ENCODE measurements at regions not wholly inside any gene's neighbourhood (a gene's known extent, or its start where the extent isn't known, plus 50 kb on each side); places are given as distances from the start of the nearest gene placed in this dataset.
A peak's percentile ranks its signal among the peaks of the same experiment; 100 is the strongest.

DNA sequence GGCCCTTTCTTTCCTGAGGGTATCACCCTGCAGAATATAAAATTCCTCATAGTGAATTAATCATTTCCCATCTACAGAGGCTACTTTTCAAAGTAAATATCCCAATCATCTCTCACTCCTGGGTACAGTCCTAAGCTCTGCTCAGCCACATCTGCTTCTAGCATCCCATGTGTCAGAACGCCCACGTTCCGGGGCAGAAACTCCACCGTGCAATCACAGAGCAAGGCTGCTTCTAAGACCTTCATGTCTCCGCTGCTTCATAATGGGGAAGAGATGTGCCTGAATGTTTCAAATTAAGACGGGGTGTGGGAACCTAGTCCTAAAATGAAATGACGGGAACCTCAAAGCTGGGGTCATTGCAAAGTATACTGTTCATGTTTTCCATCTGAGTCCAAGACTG is 208.8 kb upstream of the GMDS start:
- H3K4me3 Mint-ChIP-seq, result no peak overlapping the region
- no peaks in the 10 kb centered on the region for H3K4me1 Mint-ChIP-seq (ENCODE audit: low read depth)
- peaks cover 7% of the 10 kb centered on the region for H3K27me3 Mint-ChIP-seq
- H3K36me3 Mint-ChIP-seq (ENCODE audit: low read depth), result no peaks in the 10 kb centered on the region
- H3K9me3 Mint-ChIP-seq, result no peaks in the 10 kb centered on the region
- no peak overlapping the region for H3K27ac Mint-ChIP-seq

DNA sequence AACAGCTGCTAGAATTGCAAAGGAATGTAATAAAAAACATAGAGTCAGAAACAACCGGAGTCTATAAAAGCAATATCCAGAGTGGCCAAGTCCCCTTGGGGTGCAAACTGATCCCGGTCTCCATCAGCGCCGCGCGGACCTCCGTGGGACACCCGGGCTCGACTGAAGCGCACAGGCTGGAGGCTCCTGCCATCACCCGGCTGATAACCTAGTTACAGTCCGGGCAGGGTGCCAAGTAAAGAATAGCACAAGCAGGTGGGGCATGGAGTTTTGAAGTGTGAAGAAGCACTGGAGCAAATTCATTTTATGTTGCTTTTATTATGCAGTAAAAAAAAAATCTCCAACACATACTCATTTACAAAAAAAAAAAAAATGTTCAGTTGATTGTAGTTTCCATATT is 205.1 kb upstream of the GMDS start:
- Mint-ChIP-seq H3K27me3 (peaks cover 14% of the 10 kb centered on the region), H3K36me3 (ENCODE audit: low read depth) (no peaks in the 10 kb centered on the region), H3K27ac (no peak overlapping the region), H3K4me1 (ENCODE audit: low read depth) (peaks cover 4% of the 10 kb centered on the region), H3K9me3 (no peaks in the 10 kb centered on the region), H3K4me3 (no peak overlapping the region)

DNA sequence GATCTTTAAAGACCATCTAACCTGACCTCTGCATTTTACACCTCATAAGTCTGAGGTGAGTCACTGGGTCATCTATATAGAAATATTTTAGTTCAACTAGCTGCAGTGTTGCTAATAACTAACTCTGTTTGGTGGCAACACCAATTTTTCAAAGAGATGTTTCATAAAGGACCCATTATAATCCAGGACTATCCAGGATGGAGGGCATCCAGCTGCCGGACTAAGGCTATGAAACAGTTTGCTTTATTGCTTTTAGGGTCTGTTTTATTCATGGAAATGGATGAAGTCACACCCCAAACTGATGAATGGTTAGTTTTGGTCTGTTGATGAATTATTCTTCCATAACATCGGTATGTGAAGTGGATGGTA is 204.2 kb upstream of the GMDS start:
- Mint-ChIP-seq H3K27me3 (peaks cover 10% of the 10 kb centered on the region), H3K4me1 (ENCODE audit: low read depth) (peaks cover 4% of the 10 kb centered on the region), H3K4me3 (no peak overlapping the region), H3K27ac (no peak overlapping the region), H3K9me3 (no peaks in the 10 kb centered on the region), H3K36me3 (ENCODE audit: low read depth) (no peaks in the 10 kb centered on the region)

DNA sequence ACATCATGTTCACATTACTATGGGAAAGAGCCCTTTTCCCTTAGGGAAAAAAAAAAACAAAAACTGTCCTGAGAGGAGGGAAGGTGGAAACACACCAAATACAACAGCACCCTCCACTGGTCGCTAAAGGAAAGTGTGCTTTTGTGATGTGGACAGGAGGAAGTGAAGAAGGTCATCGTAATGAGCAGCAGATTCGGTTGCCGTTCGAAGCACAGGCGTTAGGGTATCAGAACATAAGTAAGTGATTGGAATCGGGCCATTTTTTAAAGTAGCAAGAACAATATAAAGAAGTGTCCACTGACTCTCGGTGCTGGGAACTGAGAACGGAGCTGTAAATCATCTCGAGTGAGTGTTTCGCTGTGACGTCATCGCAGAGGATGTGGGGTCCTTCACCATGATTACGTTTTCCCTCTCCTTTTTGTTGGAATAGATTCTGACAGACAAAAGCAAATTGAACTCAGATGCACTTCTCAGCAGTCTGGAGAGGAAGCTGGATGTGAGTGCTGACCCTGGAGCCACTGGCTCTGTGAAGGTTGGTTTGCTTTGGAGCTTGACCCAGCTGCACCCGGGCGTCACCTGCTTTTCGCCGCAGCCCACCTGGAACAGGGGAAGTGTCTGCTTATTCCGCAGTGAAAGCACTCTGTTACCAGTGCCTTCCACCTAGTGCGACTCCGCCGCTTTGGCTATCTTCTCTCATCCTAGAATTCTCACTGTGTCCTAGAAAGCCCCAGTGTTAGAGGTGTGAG is 203.6 kb upstream of the GMDS start:
- Mint-ChIP-seq H3K4me3 (peak overlapping the region; percentile 56), H3K36me3 (ENCODE audit: low read depth) (no peaks in the 10 kb centered on the region), H3K27ac (no peak overlapping the region), H3K9me3 (no peaks in the 10 kb centered on the region), H3K27me3 (peaks cover 10% of the 10 kb centered on the region), H3K4me1 (ENCODE audit: low read depth) (peaks cover 4% of the 10 kb centered on the region)

DNA sequence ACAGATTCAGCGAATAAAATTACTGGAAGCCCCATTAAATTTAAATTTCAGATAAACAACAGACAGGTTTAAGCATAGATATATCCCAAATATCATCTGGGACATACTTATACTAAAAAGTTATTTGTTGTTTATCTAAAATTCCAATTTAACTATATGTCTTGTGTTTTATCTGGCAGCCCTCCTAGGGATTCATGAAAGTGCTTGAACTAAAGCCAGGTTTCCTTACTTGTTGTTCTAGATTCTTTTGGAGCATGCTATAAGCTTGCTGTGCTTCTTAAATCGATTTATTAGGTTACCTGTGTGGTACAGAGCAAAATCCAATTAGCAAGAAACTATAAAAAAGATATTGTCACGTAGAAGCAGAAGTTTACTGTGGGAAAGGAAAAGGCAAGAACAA is 202.5 kb upstream of the GMDS start:
- H3K4me1 Mint-ChIP-seq (ENCODE audit: low read depth), result peaks cover 4% of the 10 kb centered on the region
- no peak overlapping the region for H3K4me3 Mint-ChIP-seq
- no peaks in the 10 kb centered on the region for H3K9me3 Mint-ChIP-seq
- H3K36me3 Mint-ChIP-seq (ENCODE audit: low read depth), result no peaks in the 10 kb centered on the region
- no peak overlapping the region for H3K27ac Mint-ChIP-seq
- peaks cover 10% of the 10 kb centered on the region for H3K27me3 Mint-ChIP-seq

DNA sequence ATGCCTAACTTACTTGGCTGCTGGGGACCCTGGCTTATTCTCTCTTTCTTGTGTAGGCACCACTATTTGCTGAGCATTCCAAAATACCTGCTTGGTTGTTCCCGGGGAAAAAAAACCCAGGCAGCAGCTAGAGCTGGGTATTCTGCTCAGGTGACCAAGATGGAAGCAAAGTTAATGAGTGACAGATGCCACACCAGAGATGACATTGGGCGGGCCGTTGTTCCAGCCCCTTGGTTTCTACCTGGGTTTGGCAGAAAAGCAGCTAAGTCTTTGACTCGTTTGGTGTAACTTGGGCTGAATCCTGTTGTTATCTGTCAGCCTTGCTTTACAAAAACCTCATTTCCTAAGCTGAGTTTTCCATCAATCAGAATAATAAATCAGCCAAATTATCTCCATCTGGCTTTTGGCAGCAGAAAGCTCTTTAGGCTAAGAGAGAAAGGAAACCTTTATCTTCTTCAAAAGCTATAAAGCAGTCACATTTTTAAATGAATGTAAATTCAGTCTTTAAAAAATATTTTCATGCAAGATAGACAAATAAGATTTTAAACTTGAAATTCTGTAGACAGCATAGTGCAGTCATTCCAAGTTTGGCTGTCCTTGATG is 202.0 kb upstream of the GMDS start:
- Mint-ChIP-seq H3K36me3 (ENCODE audit: low read depth) (no peaks in the 10 kb centered on the region), H3K9me3 (no peaks in the 10 kb centered on the region), H3K4me1 (ENCODE audit: low read depth) (peaks cover 4% of the 10 kb centered on the region), H3K27ac (no peak overlapping the region), H3K27me3 (peaks cover 10% of the 10 kb centered on the region), H3K4me3 (no peak overlapping the region)

DNA sequence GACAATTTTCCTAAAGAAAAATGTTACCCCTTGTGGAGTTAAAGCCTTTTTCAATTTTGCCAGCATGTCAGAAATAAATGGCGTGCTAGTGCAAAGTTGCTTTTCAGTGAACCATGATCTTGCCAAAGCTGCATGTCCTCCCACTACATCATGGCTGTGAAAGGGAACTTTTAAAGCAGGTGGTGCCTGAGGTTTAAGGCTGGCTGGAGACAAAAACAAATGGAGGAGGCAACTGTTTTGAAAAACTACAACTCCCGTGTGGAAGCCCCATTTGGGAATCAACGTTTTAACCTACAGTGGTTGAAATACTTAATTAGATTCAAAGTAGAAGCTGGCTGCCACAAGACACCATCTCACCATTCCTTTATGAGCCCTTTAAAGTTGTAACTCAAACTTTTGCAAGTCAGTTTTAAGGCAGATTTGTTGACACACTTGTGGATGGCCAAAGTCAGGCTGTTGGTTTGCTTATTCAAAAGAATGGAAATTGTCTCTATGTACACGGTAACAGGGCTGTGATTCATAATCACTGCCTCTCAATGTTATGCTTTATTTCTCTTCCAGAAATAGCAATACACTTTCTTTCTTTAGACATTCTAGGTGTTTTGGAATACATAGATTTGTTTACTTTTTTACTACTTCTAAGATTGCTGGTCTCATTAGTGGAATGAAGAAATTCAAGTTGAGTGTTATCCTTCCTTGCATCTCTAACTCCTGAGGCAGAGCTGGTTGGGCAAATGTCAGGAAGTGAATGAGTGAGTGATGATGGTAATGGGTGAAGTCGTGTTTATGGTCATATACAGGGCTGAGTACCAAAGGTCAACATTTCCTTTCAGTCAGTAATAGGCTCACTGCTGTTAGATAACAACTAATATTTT is 196.4 kb upstream of the GMDS start:
- Mint-ChIP-seq H3K27ac (no peak overlapping the region), H3K27me3 (no peaks in the 10 kb centered on the region), H3K4me1 (ENCODE audit: low read depth) (no peaks in the 10 kb centered on the region), H3K9me3 (no peaks in the 10 kb centered on the region), H3K4me3 (no peak overlapping the region), H3K36me3 (ENCODE audit: low read depth) (no peaks in the 10 kb centered on the region)

DNA sequence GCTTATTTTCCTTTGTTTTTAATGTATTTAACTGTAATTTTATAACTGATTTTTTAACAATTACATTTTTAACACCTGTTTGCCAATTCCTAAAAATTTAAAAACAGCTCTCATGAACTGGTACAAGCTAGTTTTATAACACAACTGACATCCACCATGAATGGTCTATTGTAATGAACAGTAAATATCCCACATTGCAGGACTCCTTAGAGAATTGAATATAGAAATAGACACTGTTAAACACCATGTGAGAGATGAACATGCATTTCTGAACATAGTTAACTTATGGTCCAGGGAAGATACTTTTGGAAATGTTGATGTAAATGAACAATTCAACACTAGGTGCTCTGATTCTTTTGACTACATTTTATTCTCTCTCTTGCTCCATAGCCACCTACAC is 195.1 kb upstream of the GMDS start:
- Mint-ChIP-seq H3K27ac (no peak overlapping the region), H3K36me3 (ENCODE audit: low read depth) (no peaks in the 10 kb centered on the region), H3K9me3 (no peaks in the 10 kb centered on the region), H3K27me3 (no peaks in the 10 kb centered on the region), H3K4me3 (no peak overlapping the region), H3K4me1 (ENCODE audit: low read depth) (no peaks in the 10 kb centered on the region)

DNA sequence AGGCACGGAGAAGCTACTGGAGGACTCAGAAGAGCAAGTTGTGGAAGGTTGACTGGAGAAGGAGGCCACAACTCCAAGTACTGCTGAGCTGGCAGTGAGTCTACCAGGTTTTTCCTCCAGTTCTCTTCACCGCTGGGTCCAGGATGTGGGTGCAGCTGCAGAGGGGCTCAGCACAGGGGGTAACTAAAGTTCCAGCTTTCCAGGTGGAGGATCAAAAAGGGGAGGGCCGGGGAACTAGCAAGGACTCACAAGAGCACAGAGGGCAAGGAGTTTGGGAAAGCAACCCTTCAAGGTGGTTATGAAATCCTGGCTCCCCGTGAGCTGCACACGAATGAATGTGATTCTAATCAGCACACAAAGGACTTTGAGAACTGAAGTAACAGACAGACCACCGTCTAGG is 194.2 kb upstream of the GMDS start:
- no peaks in the 10 kb centered on the region for H3K27me3 Mint-ChIP-seq
- H3K4me1 Mint-ChIP-seq (ENCODE audit: low read depth), result no peaks in the 10 kb centered on the region
- H3K9me3 Mint-ChIP-seq, result no peaks in the 10 kb centered on the region

DNA sequence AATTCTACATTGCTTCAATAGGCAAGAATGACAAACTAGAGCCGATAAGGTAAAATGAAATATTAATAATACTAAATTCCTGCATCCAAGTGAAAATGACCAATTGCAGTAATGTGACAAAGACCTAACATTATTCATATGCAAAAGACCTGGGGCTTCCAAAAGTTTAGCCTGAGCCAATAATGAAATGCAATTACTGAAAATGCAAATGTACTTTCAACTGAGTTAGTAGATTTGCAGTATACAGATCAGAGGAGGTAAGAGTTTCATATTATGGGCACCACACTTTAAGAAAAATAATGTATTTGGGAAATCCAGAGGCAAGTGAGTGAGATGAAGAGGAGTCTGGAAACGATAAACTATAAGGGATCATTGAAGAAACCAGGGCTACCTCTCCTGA is 193.7 kb upstream of the GMDS start:
- H3K4me3 Mint-ChIP-seq, result no peak overlapping the region
- no peaks in the 10 kb centered on the region for H3K4me1 Mint-ChIP-seq (ENCODE audit: low read depth)

More for the DNA sequence above, 194.2 kb upstream of the GMDS start:
- Mint-ChIP-seq H3K27ac (no peak overlapping the region), H3K4me3 (no peak overlapping the region), H3K36me3 (ENCODE audit: low read depth) (no peaks in the 10 kb centered on the region)

DNA sequence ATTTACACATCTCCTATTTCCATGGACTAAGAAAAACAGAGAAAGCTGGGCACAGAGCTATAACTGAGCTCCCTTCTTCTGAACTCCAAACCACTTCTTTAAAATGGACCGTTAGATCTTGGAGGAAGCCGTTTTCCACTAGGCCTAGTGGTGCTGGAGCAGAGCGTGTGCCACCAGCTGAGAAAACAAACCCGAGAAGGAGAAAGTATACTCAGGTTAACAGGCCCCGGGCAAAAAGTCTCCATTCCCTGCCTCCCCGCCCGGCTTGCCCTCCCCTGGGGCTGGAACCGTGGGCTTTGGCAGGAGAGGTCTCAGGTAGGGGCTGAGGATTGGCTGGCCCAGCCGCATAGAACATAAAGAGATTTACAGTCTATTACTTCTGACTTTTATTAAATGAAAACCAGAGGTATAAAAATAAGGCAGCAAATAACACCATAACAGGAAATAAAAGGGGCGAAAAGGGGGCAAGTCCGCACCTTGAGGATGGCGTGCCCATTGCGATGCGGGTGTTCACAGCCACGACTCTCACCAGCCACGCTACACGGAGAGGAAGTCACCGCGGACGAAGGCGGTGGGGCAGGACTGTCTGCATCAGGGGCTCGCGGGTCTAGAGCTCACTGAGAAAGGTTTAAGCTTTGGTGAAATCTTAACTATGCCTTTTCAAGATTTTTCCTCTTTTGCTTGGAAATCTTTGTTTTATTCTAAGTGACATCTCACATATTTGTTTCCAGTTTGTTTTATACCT is 191.2 kb upstream of the GMDS start:
- Mint-ChIP-seq H3K27me3 (no peaks in the 10 kb centered on the region), H3K36me3 (ENCODE audit: low read depth) (no peaks in the 10 kb centered on the region), H3K27ac (no peak overlapping the region), H3K9me3 (no peaks in the 10 kb centered on the region), H3K4me3 (no peak overlapping the region), H3K4me1 (ENCODE audit: low read depth) (no peaks in the 10 kb centered on the region)

More for the DNA sequence above, 193.7 kb upstream of the GMDS start:
- no peaks in the 10 kb centered on the region for H3K9me3 Mint-ChIP-seq
- H3K36me3 Mint-ChIP-seq (ENCODE audit: low read depth), result no peaks in the 10 kb centered on the region
- no peak overlapping the region for H3K27ac Mint-ChIP-seq
- no peaks in the 10 kb centered on the region for H3K27me3 Mint-ChIP-seq

DNA sequence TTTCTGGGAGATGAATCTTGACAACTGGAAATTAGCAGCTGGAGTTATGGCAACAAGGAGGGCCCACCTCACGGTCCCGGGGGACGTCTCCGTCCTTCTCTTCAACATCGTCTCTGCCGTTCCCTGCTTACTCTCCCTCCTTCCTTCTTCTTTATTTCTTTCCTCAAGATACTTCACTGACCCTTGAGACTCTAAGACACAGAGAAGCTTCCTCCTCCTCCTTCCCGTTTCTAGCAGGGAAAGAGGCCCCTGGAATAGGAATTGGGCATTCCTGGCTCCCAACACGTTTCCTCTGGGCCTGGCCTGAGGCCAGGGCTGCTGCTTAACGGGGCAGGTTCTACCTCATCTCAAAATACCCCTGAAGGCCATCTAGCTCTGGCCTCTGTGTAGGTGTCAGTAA is 189.9 kb upstream of the GMDS start:
- Mint-ChIP-seq H3K27ac (no peak overlapping the region), H3K4me1 (ENCODE audit: low read depth) (no peaks in the 10 kb centered on the region), H3K27me3 (no peaks in the 10 kb centered on the region), H3K4me3 (no peak overlapping the region), H3K36me3 (ENCODE audit: low read depth) (no peaks in the 10 kb centered on the region), H3K9me3 (no peaks in the 10 kb centered on the region)

DNA sequence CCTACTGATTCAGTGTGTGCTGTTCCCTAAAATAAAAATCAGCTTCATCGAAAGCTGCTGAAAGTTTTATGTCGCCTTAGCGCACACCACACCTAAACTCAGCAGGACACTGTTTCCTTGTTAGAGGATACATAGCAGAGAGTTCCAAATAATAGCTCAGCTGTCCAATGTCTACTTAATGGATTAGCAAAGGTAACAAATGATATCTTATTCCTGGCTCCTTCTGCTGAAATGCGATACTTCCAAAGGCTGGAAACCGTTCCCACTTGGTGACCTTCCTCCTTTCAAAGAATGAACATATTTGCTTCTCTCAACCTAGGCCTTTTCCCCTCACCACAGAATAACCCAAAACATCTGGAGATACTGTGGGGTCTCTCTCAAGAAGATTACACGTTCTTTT is 189.5 kb upstream of the GMDS start:
- no peaks in the 10 kb centered on the region for H3K27me3 Mint-ChIP-seq
- H3K4me3 Mint-ChIP-seq, result no peak overlapping the region
- no peak overlapping the region for H3K27ac Mint-ChIP-seq
- no peaks in the 10 kb centered on the region for H3K9me3 Mint-ChIP-seq
- H3K4me1 Mint-ChIP-seq (ENCODE audit: low read depth), result no peaks in the 10 kb centered on the region
- no peaks in the 10 kb centered on the region for H3K36me3 Mint-ChIP-seq (ENCODE audit: low read depth)

DNA sequence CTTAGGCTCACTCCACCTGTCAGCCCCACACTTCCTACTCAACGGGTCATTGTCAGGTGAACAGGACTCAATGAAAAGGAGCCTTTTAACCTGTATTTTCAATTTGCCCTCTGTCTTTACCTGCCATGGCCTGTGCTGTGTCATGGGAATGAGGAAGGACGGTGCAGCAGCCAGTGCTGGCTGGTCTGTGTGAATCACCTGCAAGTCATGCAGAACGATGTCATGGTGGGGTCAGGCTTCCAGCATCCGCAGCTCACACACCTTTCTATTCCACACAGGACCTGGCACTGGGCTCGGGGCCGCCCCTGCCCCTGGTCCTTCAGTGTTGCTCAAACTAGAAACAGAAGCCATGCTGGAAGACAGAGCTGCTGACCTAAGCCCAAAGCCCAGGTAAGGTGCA is 188.7 kb upstream of the GMDS start:
- Mint-ChIP-seq H3K4me3 (no peak overlapping the region), H3K36me3 (ENCODE audit: low read depth) (no peaks in the 10 kb centered on the region), H3K4me1 (ENCODE audit: low read depth) (no peaks in the 10 kb centered on the region), H3K27me3 (no peaks in the 10 kb centered on the region), H3K27ac (no peak overlapping the region), H3K9me3 (no peaks in the 10 kb centered on the region)

DNA sequence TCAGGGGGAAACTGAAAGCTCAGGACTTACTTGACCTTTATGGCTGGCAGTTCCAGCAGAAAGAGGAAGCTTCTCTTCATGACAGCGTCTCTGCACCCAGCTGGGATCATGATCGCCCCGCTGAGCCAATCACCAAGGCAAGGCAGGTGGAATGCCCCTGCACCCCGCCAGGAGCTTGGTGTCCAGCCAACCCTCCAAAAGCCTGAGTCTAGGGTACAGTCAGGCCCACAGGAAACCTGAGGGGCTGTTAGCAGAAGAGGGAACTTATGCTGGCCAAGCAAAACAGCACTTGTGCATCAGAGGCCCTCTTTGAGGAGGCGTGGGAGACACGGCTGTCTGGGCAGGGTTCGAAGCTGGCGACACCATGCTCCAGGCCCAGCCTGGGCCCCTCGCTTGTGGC is 188.3 kb upstream of the GMDS start:
- no peaks in the 10 kb centered on the region for H3K4me1 Mint-ChIP-seq (ENCODE audit: low read depth)
- no peak overlapping the region for H3K4me3 Mint-ChIP-seq
- H3K27ac Mint-ChIP-seq, result no peak overlapping the region
- no peaks in the 10 kb centered on the region for H3K9me3 Mint-ChIP-seq
- H3K27me3 Mint-ChIP-seq, result no peaks in the 10 kb centered on the region
- no peaks in the 10 kb centered on the region for H3K36me3 Mint-ChIP-seq (ENCODE audit: low read depth)
